C4-2B (cell line): ENCODE measurements at regions not wholly inside any gene's neighbourhood (a gene's known extent, or its start where the extent isn't known, plus 50 kb on each side); places are given as distances from the start of the nearest gene placed in this dataset.
A peak's percentile ranks its signal among the peaks of the same experiment; 100 is the strongest.

ENCODE experiments used
- H3K27ac ChIP-seq: fragments of 450-650 bp; 2 replicates; pipeline ENCODE4 v1.5.1; 2017
- CTCF ChIP-seq: fragments of 450-650 bp; conservative IDR thresholded peaks from 2 replicates; pipeline ENCODE4 v1.5.1; 2017; ENCODE audit warnings: mild to moderate bottlenecking
- ZFX ChIP-seq: fragments of 450-650 bp; IDR thresholded peaks from 2 replicates; pipeline ENCODE4 v1.6.1; 2017

GRCh38 chr7:125899577-125899976 is 970.0 kb upstream of the POT1 start:
- TF ChIP-seq CTCF, result peak; percentile 40
- TF ChIP-seq ZFX, result no peak
- no peak overlapping the region for H3K27ac ChIP-seq

GRCh38 chr7:125892434-125892833 is 962.8 kb upstream of the POT1 start:
- no peak overlapping the region for H3K27ac ChIP-seq
- TF ChIP-seq ZFX (no peak), CTCF (no peak)

- no peak overlapping the region for H3K27ac ChIP-seq
- TF ChIP-seq ZFX, result no peak
- no peak for TF ChIP-seq CTCF
Measured at GRCh38 chr7:125878988-125879387, 949.4 kb upstream of the POT1 start.

GRCh38 chr7:125878235-125878956 is 948.8 kb upstream of the POT1 start:
- no peak overlapping the region for H3K27ac ChIP-seq

GRCh38 chr7:125877246-125877645 is 947.6 kb upstream of the POT1 start:
- no peak for TF ChIP-seq ZFX
- TF ChIP-seq CTCF, result no peak
- no peak overlapping the region for H3K27ac ChIP-seq

More at GRCh38 chr7:125878235-125878956, 948.8 kb upstream of the POT1 start:
- TF ChIP-seq CTCF (no peak), ZFX (no peak)

GRCh38 chr7:125876431-125876830 is 946.8 kb upstream of the POT1 start:
- H3K27ac ChIP-seq, result no peak overlapping the region
- TF ChIP-seq ZFX, result no peak
- no peak for TF ChIP-seq CTCF

- TF ChIP-seq ZFX (no peak), CTCF (no peak)
- no peak overlapping the region for H3K27ac ChIP-seq
Measured at GRCh38 chr7:125871431-125871830, 941.8 kb upstream of the POT1 start.
